HG03439 (cell line): ENCODE measurements at regions not wholly inside any gene's neighbourhood (a gene's known extent, or its start where the extent isn't known, plus 50 kb on each side); places are given as distances from the start of the nearest gene placed in this dataset.
"Not testable (repeated sequence)": the region's sequence is repeated elsewhere in the genome, so short reads cannot be mapped to it uniquely, and the experiment has no call there.

Experiments used
- ATAC-seq: cut with Tn5 transposase; IDR thresholded peaks from one replicate; pipeline ENCODE4 v1.9.1; 2021; ENCODE audit warnings: mild to moderate bottlenecking, moderate library complexity; ENCODE audit not compliant: unreplicated experiment

- ATAC-seq = no peak
Measured at GRCh38 chr9:22970434-22970975, 523.9 kb downstream of the DMRTA1 start.

DNA sequence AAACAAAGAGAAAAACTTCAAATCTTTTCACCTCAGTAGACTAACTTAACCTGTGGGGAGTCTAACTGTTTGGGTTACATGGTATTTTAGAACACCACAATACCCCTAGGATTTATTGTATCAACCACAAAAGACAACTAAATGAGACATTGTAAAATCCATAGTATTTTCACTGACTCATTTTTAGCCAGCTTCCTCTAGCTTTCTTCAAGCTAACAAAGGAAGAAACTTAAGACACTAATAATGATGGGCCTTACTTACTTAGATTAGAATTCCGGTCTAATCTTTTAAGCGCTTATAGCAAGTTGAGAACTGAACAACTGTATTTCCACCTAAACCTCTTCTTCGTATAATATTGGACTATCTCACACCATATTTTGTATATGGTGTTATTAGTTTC lies 529.3 kb downstream of the DMRTA1 start:
- no peak for ATAC-seq

DNA sequence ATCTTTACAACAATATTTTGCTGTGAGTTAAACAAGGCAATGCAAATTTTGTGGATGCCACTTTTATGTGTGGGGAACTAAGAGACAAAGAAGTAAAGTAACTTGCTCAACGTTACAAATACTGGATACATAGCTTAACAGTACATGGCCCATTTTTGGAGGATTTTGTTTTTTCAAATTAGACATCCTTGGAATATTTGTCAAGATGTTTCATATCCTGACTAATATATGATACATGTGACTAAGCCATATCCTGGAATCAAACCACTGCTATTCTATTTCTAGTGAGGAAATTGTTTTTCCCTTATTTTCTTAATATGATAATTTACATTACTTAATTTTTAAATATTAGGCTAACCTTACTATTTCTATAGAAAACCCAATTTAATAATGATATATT lies 529.8 kb downstream of the DMRTA1 start:
- ATAC-seq = no peak

DNA sequence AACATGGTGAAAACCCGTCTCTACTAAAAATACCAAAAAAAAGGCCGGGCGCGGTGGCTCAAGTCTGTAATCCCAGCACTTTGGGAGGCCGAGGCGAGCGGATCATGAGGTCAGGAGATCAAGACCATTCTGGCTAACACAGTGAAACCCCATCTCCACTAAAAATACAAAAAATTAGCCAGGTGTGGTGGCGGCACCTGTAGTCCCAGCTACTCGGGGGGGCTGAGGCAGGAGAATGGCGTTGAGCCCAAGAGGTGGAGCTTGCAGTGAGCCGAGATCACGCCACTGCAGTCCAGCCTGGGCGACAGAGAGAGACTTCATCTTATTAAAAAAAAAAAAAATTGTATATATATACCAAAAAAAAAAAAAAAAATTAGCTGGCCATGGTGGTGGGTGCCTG lies 533.8 kb downstream of the DMRTA1 start:
- ATAC-seq = not testable (repeated sequence)

- ATAC-seq = no peak
Measured at GRCh38 chr9:22986556-22986955, 539.9 kb downstream of the DMRTA1 start.

DNA sequence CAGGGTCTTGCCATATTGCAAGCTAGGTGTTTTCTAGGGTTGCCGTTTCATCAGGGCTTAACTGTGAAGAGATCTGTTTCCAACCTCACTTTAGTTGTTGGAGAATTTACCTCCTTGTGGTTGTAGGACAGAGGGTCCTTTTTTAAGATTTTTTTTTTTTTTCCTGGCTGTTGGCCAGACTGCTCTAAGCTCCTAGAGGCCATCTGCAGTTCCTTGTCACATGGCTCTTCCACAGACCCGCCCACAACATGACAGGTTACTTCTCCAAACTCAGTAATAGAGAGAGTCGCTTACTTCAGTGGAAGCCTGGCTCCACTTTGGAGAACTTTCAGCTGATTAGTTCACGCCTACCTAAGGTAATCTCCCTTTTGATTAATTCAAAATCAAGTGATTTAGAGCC lies 543.7 kb downstream of the DMRTA1 start:
- ATAC-seq = no peak

DNA sequence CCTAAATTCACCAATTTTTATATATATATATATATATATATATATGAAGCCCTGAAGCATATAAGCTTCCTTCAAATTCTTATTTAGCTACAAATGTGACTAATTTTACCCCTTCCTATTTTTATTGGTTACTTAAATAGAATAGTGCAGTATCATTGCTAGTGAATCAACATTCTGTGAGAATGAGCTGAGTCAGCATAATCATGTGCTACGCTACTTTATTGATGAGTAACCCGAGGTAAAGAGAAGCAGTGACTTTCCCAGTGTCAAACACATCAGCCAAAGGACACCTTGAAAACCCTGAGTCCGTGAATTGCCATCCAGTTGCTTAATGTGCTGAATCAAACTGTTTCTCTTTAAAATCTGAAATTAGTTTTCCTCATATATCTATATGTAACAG lies 546.2 kb downstream of the DMRTA1 start:
- ATAC-seq = no peak

DNA sequence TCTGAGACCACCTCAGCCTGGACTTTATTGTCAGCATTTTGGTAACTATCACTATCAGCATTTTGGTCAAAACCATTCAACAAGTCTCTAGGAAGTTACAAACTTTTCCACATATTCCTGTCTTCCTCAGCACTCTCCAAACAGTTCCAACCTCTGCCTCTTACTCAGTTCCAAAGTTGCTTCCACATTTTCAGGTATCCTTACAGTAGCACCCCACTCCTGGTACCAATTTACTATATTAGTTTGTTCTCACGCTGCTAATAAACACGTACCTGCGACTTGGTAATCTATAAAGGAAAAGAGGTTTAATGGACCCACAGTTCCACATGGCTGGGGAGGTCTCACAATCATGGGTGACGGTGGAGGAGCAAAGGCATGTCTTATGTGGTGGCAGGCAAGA lies 551.3 kb downstream of the DMRTA1 start:
- ATAC-seq = no peak

GRCh38 chr9:23005156-23005555 lies 558.5 kb downstream of the DMRTA1 start:
- no peak for ATAC-seq

DNA sequence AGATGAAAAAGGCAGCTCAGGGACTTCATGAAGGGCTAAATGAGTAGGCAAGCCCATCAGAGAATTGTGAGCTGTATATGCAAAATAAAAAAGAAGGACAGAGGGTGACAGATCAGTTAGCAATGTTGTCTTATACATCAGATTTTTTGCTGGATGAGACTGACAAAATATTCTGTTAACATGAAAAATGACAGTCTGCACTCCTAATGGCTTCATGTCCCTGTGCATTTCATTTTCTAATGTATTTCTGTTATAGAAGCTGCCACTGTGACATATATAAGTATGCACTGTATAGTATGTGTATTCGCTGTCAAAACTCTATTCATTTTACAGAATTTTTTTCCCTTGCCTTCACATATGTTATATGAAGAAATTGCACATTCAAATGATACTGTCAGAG lies 559.5 kb downstream of the DMRTA1 start:
- no peak for ATAC-seq

DNA sequence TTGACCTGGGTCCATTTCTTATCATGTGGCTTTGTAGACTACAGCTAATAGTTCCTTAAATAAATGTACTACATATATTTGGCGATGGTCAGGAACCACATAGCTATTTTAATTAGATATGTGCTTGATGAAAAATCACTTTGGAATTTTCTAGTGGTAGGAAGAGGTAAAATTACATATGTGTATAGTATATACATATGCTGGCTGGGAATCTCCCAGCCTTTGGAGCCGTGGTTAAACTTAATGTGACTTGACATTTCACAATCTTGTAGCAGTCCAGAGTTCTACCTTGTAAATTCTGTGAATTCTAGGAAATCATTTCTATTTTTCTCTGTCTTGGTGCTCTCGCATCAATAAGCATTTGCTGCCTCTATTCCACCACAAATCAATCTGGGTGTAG lies 565.0 kb downstream of the DMRTA1 start:
- ATAC-seq = no peak

DNA sequence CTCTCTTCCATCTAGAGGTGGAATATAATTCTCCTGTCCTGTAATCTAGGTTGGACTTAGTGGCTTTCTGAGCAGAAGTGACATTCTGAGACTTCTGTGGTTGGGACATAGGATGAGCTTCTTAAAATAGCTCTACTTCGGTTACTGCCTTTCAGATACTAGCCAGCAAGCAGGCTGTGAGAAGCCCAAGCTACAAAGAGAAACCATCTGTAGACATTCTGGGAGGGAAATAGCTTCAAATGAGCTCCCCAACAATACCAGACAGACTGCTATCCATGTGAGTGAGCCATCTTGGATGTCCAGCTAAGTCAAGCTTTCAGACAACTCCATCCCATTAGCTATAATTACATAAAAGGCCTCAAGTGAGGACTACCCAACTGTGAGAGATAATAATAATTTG lies 568.9 kb downstream of the DMRTA1 start:
- no peak for ATAC-seq

DNA sequence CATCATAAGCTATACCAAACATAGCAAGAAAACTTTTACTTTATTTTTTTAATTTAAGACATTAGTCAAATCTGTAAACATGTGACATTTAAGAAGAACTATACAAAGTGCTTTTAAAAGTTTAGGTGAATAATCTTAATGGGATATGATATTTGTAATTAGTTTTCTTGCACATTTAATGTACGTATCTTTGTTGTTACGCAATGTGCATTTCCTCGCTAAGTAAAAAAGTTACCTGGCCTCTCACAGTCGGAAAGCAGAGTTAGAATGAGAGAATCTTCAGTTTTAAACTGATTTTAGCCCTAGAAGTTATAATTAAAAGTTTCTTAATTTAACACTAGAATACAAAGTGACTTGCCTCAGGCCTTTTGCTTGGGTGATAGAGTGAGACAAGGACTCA lies 589.8 kb downstream of the DMRTA1 start:
- no peak for ATAC-seq

DNA sequence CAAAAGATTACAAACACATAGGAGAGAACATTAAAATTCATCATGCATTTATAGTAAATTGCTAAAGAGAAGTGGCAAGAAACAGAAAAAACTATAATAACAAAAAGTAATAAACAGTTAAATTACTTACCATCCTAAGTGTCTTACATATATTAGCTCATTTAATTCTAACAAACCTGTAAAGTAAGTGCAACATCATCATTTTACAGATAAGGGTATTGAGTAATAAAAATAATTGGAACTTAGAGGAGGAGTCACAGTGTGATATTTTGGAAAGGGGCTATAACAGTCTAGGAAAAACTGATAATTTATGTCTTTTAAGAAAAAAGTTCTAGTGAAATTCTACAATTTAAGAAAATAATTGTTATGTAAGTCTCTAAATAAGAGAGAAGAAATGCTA lies 592.8 kb downstream of the DMRTA1 start:
- no peak for ATAC-seq

- no peak for ATAC-seq
Measured at GRCh38 chr9:23041466-23041865, 594.8 kb downstream of the DMRTA1 start.

GRCh38 chr9:23044549-23044948 lies 597.9 kb downstream of the DMRTA1 start:
- ATAC-seq = no peak

DNA sequence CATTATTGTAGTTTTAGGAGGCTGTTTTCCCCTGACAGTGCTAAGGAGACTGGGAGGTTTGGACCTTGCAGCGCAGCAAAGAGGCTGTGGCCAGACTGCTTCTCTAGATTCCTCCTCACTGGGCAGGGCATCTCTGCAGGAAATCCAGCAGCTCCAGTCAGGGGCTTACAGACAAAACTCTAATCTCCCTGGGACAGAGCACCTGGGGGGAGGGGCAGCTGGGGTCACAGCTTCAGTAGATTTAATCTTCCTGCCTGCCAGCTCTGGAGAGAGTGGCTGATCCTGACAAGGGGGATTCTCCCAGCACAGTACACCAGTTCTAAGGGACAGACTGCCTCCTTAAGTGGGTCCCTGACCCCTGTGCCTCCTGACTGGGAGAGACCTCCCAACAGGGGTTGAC lies 599.4 kb downstream of the DMRTA1 start:
- not testable (repeated sequence) for ATAC-seq

GRCh38 chr9:23050548-23050947 lies 603.9 kb downstream of the DMRTA1 start:
- no peak for ATAC-seq

DNA sequence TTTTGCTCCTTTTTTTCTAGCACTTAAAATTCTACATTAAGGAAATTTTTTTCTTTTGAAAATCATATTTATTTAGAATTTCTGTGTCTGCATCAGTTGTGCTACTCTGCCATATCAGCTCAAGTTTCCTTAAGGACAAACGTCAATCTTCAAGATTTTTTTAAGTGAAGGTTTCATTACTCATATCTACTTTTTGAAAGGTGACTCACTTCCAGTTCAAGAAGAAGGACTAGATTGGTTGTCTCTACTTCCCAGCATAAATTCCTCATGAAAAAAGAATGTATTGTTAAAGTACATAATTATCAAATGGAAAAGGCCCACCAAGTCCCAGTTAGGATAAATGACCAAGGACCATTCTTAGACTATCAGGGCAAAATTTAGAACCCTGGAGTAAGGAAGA lies 626.5 kb downstream of the DMRTA1 start:
- no peak for ATAC-seq

GRCh38 chr9:23079798-23080197 lies 633.2 kb downstream of the DMRTA1 start:
- no peak for ATAC-seq

DNA sequence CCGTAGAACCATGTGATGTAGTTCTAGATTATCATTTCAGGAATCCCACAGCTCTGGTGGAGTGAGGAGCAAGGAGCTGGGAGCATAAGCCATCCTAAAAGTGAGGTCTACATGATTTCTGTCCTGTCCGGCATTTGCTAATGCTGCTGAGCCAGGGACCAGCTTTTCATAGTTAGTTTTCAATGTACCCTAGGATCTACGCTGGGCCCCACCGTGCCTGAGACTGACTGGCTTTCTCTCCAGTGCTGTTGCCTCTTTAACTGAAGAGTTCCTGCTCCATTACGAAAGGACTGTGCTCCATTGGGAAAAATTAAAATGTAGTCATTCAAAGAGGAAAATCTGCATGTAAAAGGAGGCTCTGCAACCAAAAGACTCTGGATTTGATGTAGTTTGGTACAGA lies 634.8 kb downstream of the DMRTA1 start:
- ATAC-seq = no peak

DNA sequence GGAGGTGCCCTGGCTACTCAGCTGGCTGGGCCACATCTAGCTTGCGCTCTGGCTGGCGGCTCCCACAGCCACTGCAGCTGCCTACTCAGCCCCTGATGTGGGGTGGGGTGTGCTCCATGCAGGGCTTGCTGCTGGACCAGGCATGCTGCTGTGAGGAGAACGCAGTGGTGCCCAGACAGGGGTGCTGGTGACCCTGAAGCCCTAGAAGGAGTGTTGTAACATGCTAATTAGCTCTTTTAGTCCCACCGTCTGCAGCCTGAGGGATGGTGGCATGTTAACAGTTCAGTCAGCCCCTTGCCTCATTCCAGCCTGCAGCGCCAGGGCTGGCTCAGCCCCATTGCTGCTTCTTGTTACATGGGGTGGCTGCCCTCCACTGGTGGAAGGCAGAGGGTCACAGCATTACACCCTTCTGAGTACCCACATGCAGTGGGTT lies 642.3 kb downstream of the DMRTA1 start:
- ATAC-seq = no peak

DNA sequence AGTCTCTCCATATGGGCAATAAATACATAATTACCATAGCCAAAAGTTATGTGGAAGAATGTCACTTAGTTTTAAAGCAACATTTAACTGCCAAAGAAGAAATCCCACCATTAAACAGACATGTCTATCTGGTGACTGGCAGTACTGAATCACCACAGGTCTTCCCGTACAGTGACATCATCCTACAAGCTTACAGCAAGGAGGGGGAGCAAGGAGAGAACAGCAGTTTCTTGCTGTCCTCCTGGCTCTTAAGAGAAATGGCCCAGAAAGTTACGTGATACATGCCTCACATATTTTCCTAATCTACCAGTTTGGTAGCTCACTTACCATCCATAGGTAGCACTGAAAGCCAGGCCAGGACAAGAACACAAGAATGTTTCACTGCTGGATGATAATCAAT lies 671.0 kb downstream of the DMRTA1 start:
- no peak for ATAC-seq

GRCh38 chr9:23120630-23121029 lies 674.0 kb downstream of the DMRTA1 start:
- no peak for ATAC-seq
